NCI-H524 treated with DMSO at 0.1 percent for 48 hours (cell line): ENCODE measurements at regions not wholly inside any gene's neighbourhood (a gene's known extent, or its start where the extent isn't known, plus 50 kb on each side); places are given as distances from the start of the nearest gene placed in this dataset.

Experiments used
- DNase-seq: peaks from one replicate; lab custom pipeline; 2025; lab: John Stamatoyannopoulos, UW

- peak; percentile 37 for DNase-seq
Measured at GRCh38 chr6:170083236-170084051, 207.4 kb downstream of the DLL1 start.

GRCh38 chr6:170082531-170083187, 208.2 kb downstream of the DLL1 start:
- no peak for DNase-seq

- no peak for DNase-seq
Measured at GRCh38 chr6:170082067-170082466, 208.8 kb downstream of the DLL1 start.

- DNase-seq, result no peak
Measured at GRCh38 chr6:170081556-170081955, 209.3 kb downstream of the DLL1 start.

- peak; percentile 82 for DNase-seq
Measured at GRCh38 chr6:170080828-170081371, 210.0 kb downstream of the DLL1 start.

GRCh38 chr6:170080169-170080827, 210.6 kb downstream of the DLL1 start:
- DNase-seq, result no peak

GRCh38 chr6:170076466-170077165, 214.3 kb downstream of the DLL1 start:
- no peak for DNase-seq

GRCh38 chr6:170075659-170076223, 215.1 kb downstream of the DLL1 start:
- DNase-seq, result no peak

GRCh38 chr6:170074907-170075306, 216.0 kb downstream of the DLL1 start:
- no peak for DNase-seq

- DNase-seq, result no peak
Measured at GRCh38 chr6:170074435-170074834, 216.4 kb downstream of the DLL1 start.

- DNase-seq, result no peak
Measured at GRCh38 chr6:170073846-170074245, 217.0 kb downstream of the DLL1 start.

GRCh38 chr6:170072246-170072645, 218.6 kb downstream of the DLL1 start:
- DNase-seq, result no peak

- DNase-seq, result no peak
Measured at GRCh38 chr6:170069611-170070010, 221.3 kb downstream of the DLL1 start.

GRCh38 chr6:170068496-170068895, 222.4 kb downstream of the DLL1 start:
- no peak for DNase-seq

- DNase-seq, result no peak
Measured at GRCh38 chr6:170067923-170068360, 222.9 kb downstream of the DLL1 start.

GRCh38 chr6:170067181-170067641, 223.7 kb downstream of the DLL1 start:
- no peak for DNase-seq

- no peak for DNase-seq
Measured at GRCh38 chr6:170066679-170067078, 224.2 kb downstream of the DLL1 start.

- DNase-seq, result no peak
Measured at GRCh38 chr6:170063851-170064602, 226.9 kb downstream of the DLL1 start.

GRCh38 chr6:170063431-170063830, 227.4 kb downstream of the DLL1 start:
- no peak for DNase-seq

- no peak for DNase-seq
Measured at GRCh38 chr6:170062915-170063241, 228.0 kb downstream of the DLL1 start.
